GM23248 (cell line): ENCODE measurements at regions not wholly inside any gene's neighbourhood (a gene's known extent, or its start where the extent isn't known, plus 50 kb on each side); places are given as distances from the start of the nearest gene placed in this dataset.

Source experiments
- EZH2 ChIP-seq: fragments of 200-600 bp; sonication (generic); IDR thresholded peaks from 2 replicates; pipeline ENCODE4 v1.6.1; 2018; ENCODE audit warnings: antibody characterized with exemption, mild to moderate bottlenecking; ENCODE audit not compliant: insufficient read depth, poor library complexity, severe bottlenecking
- EZH2phosphoT487 ChIP-seq: fragments of 200-600 bp; sonication (generic); IDR thresholded peaks from 2 replicates; pipeline ENCODE4 v1.6.1; 2018; ENCODE audit warnings: antibody characterized with exemption, moderate library complexity, mild to moderate bottlenecking, low read depth; ENCODE audit not compliant: insufficient read depth

- TF ChIP-seq EZH2 (no peak), EZH2phosphoT487 (no peak)
Measured at GRCh38 chr13:34545461-34545860, 396.6 kb upstream of the NBEA start.
